ENCODE measurements at regions not wholly inside any gene's neighbourhood (a gene's known extent, or its start where the extent isn't known, plus 50 kb on each side); places are given as distances from the start of the nearest gene placed in this dataset.

DNA sequence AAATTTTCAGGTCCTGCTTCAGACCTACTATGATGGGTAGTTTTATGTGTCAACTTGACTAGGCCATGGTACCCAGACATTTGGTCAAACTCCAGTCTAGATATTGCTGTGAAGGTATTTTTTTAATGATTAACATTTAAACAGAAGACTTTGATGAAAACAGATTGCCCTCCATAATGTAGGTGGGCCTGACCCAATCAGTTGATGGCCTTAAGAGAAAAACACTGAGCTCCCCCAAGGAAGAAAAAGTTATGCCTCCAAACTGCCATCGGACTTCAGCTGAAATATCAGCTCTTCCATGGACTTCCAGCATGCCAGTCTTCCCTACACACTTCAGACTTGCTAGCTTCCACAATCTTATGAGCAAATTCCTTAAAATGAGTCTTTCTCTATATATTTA lies 67.3 kb upstream of the TYRP1 start:
- TF ChIP-seq, protein P1, sequence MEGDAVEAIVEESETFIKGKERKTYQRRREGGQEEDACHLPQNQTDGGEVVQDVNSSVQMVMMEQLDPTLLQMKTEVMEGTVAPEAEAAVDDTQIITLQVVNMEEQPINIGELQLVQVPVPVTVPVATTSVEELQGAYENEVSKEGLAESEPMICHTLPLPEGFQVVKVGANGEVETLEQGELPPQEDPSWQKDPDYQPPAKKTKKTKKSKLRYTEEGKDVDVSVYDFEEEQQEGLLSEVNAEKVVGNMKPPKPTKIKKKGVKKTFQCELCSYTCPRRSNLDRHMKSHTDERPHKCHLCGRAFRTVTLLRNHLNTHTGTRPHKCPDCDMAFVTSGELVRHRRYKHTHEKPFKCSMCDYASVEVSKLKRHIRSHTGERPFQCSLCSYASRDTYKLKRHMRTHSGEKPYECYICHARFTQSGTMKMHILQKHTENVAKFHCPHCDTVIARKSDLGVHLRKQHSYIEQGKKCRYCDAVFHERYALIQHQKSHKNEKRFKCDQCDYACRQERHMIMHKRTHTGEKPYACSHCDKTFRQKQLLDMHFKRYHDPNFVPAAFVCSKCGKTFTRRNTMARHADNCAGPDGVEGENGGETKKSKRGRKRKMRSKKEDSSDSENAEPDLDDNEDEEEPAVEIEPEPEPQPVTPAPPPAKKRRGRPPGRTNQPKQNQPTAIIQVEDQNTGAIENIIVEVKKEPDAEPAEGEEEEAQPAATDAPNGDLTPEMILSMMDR (IDR thresholded peaks at IDR 0.05): no peak
- WGBS, 2 donors: 83 to 87% methylated on average over 1 of the region's 1 CpG

DNA sequence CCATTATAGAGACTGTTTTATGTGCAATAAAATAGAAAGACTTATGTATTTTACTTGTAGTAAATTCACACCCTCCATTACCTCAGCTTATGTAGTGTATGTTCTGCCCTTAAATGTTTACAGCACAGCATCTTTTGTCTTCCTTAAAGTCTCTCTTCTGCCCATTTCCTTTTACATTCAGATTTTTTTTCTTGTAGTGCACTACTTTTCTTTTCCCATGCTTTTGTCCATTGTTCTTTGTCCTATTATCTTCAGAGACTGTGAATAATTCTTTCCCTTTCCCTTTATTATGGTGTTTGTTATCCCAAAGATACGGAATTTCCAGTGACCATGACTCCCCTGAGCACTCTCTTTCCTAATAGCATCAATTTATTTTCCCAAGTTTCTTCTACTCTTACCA lies 66.1 kb upstream of the TYRP1 start:
- no peak overlapping the region for H3K27ac ChIP-seq
- H3K27me3 ChIP-seq: no peaks in the 10 kb centered on the region
- H3K4me1 ChIP-seq: no peaks in the 10 kb centered on the region
- TF ChIP-seq POLR2A (IDR thresholded peaks at IDR 0.05): no peak
- intact Hi-C loops (cut with DNase I): no loop called here
- no peak overlapping the region for H3K4me3 ChIP-seq
- ATAC-seq: no peak
- WGBS, 2 donors: 67 to 82% methylated on average over 1 of the region's 1 CpG
- no peaks in the 10 kb centered on the region for H3K9me3 ChIP-seq
- DNase-seq: no peak
- no peaks in the 10 kb centered on the region for H3K36me3 ChIP-seq (replicated peaks in 1 of 2; ENCODE audit: insufficient read depth in 1 of 2, low read depth in 2 of 2)

More for the DNA sequence above, 67.3 kb upstream of the TYRP1 start:
- no peaks in the 10 kb centered on the region for H3K9me3 ChIP-seq
- DNase-seq: no peak
- no peak overlapping the region for H3K27ac ChIP-seq
- no peak overlapping the region for H3K4me3 ChIP-seq
- ATAC-seq: no peak
- no peaks in the 10 kb centered on the region for H3K27me3 ChIP-seq
- H3K36me3 ChIP-seq (replicated peaks in 1 of 2; ENCODE audit: insufficient read depth in 1 of 2, low read depth in 2 of 2): no peaks in the 10 kb centered on the region
- H3K4me1 ChIP-seq: no peaks in the 10 kb centered on the region
- intact Hi-C loops (cut with DNase I): no loop called here

- TF ChIP-seq, protein P1 (IDR thresholded peaks at IDR 0.05): no peak
- no peak for TF ChIP-seq POLR2A (IDR thresholded peaks at IDR 0.05)
- H3K9me3 ChIP-seq: no peaks in the 10 kb centered on the region
- DNase-seq (no peak), ATAC-seq (no peak)
- no peaks in the 10 kb centered on the region for H3K4me1 ChIP-seq
- no peaks in the 10 kb centered on the region for H3K27me3 ChIP-seq
- H3K27ac ChIP-seq: no peak overlapping the region
- H3K36me3 ChIP-seq (replicated peaks in 1 of 2; ENCODE audit: insufficient read depth in 1 of 2, low read depth in 2 of 2): no peaks in the 10 kb centered on the region
- H3K4me3 ChIP-seq: no peak overlapping the region
- intact Hi-C loops (cut with DNase I): no loop called here
- WGBS, 2 donors: 76 to 77% methylated on average over 1 of the region's 1 CpG
Measured at GRCh38 chr9:12628546-12628945, 64.6 kb upstream of the TYRP1 start.

- no peaks in the 10 kb centered on the region for H3K36me3 ChIP-seq (replicated peaks in 1 of 2; ENCODE audit: insufficient read depth in 1 of 2, low read depth in 2 of 2)
- 80 to 82% methylated on average over 2 of the region's 2 CpGs for WGBS, 2 donors
- no peaks in the 10 kb centered on the region for H3K4me1 ChIP-seq
- TF ChIP-seq, protein P1 (IDR thresholded peaks at IDR 0.05): no peak
- no peak for TF ChIP-seq POLR2A (IDR thresholded peaks at IDR 0.05)
- no peak for ATAC-seq
- intact Hi-C loops (cut with DNase I): no loop called here
- no peaks in the 10 kb centered on the region for H3K9me3 ChIP-seq
- DNase-seq: no peak
- no peak overlapping the region for H3K4me3 ChIP-seq
- no peak overlapping the region for H3K27ac ChIP-seq
- H3K27me3 ChIP-seq: no peaks in the 10 kb centered on the region
Measured at GRCh38 chr9:12629067-12629466, 64.1 kb upstream of the TYRP1 start.

DNA sequence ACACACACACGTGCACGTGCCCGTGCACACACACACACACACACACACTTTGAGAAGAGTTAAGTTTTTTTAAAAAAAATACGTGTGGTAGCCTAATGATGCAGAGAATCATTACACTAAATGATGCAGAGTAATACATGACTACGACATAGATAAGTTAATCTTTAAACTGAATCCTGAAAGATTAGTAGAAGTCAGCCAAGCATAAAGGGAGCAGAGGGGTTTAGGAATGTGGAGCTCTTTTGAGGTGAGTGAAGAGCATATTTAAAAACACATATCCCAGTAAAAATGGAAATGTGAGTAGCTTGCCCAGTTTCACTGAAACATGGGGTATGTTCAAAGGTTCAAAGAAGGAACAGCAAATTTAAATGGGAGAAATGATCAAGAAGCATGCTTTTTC lies 61.3 kb upstream of the TYRP1 start:
- intact Hi-C loops (cut with DNase I): no loop called here
- no peak for DNase-seq
- no peak for TF ChIP-seq POLR2A (IDR thresholded peaks at IDR 0.05)
- no peak for ATAC-seq
- H3K4me3 ChIP-seq: no peak overlapping the region
- WGBS, 2 donors: 17 to 22% methylated on average over 5 of the region's 5 CpGs
- no peak overlapping the region for H3K27ac ChIP-seq
- no peaks in the 10 kb centered on the region for H3K36me3 ChIP-seq (replicated peaks in 1 of 2; ENCODE audit: insufficient read depth in 1 of 2, low read depth in 2 of 2)
- no peaks in the 10 kb centered on the region for H3K4me1 ChIP-seq
- no peaks in the 10 kb centered on the region for H3K27me3 ChIP-seq
- no peaks in the 10 kb centered on the region for H3K9me3 ChIP-seq

DNA sequence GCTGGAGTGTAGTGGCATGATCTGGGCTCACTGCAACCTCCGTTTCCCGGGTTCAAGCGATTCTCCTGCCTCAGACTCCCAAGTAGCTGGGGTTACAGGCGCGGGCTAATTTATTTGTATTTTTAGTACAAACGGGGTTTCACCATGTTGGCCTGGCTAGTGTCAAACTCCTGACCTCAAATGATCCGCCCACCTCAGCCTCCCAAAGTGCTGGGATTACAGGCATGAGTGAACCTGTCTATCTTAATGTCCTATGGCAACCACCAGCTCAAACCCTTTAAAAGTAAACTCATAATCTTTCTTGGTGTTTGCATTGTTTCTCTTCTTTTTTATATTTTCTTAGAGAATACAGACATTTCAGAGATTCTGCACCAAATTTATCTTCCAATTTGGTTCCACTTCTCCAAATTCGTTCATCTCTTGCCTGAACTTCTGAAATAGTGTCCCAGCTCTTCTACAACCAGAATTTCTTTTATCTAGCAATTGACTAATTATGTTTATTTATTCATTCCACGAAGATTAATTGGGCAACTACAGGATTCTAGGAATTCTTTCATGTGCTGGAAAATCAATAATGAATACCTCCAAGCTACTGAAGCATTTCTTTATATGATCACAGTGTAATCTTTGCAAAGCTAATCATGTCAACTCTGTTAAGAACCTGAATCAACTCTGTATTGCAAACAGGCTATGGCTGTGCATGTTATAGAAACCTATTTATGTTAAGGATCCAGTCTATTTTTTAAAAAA lies 60.0 kb upstream of the TYRP1 start:
- H3K4me3 ChIP-seq: no peak overlapping the region
- H3K27me3 ChIP-seq: no peaks in the 10 kb centered on the region
- H3K36me3 ChIP-seq (replicated peaks in 1 of 2; ENCODE audit: insufficient read depth in 1 of 2, low read depth in 2 of 2): no peaks in the 10 kb centered on the region
- ATAC-seq (no peak), DNase-seq (no peak)
- TF ChIP-seq POLR2A (IDR thresholded peaks at IDR 0.05): no peak
- TF ChIP-seq, protein P1 (IDR thresholded peaks at IDR 0.05): no peak
- intact Hi-C loops (cut with DNase I): no loop called here
- H3K27ac ChIP-seq: no peak overlapping the region
- no peaks in the 10 kb centered on the region for H3K9me3 ChIP-seq
- WGBS, 2 donors: 65 to 70% methylated on average over 9 of the region's 9 CpGs
- no peaks in the 10 kb centered on the region for H3K4me1 ChIP-seq

Data from body of pancreas (tissue), 4 donors.